HCT116 (cell line): ENCODE measurements at regions not wholly inside any gene's neighbourhood (a gene's known extent, or its start where the extent isn't known, plus 50 kb on each side); places are given as distances from the start of the nearest gene placed in this dataset.

Source experiments
- ATAC-seq: fragments of 200-7000 bp; cut with Tn5 transposase; 2 replicates; pipeline ENCODE4 v1.9.1; 2020; ENCODE audit warnings: mild to moderate bottlenecking, moderate library complexity
- BruUV-seq: library from RNA; stranded (reverse); fragments of 400-500 nt; replicated peaks from 2 replicates; lab custom pipeline; 2021; lab: Mats Ljungman, UMichigan
- CTCF ChIA-PET: fragments of 300-600 bp; sonication (Branson Sonifier 250); formaldehyde crosslinking; loops from one replicate; lab custom pipeline; 2021; ENCODE audit warnings: antibody characterized with exemption; lab: Charles Lee
- POLR2A ChIA-PET: fragments of 300-600, 350-600 bp; sonication (Branson Sonifier 250); formaldehyde crosslinking; loops from one replicate; lab custom pipeline; 2021; ENCODE audit warnings: antibody characterized with exemption; lab: Charles Lee
- RAD21 ChIA-PET, 2 experiments: fragments of 300-600 bp; sonication (Branson Sonifier 250); formaldehyde crosslinking; loops; one replicate each; lab custom pipeline; 2023; ENCODE audit warnings: low total read pairs in 2 of 2; ENCODE audit not compliant: uncharacterized antibody in 2 of 2, unreplicated experiment in 2 of 2, low non-redundant PET in 1 of 2; lab: Charles Lee
- DNase-seq: peaks from one replicate; pipeline ENCODE4 v3.0.0-alpha.2; 2010; ENCODE audit warnings: low read depth, low spot score
- H2AFZ ChIP-seq: fragments of 200-600 bp; shearing (Covaris generic), sonication (generic); 2 replicates; pipeline ENCODE4 v1.6.1; 2017; ENCODE audit warnings: low read depth, mixed run types, mixed read lengths, antibody characterized with exemption, low read length; ENCODE audit not compliant: poor library complexity, severe bottlenecking
- H3K27ac ChIP-seq: 2 replicates; pipeline ENCODE4 v1.5.1; 2012; ENCODE audit warnings: low read depth, low read length
- H3K27me3 ChIP-seq: fragments of 200-600 bp; sonication (generic); 2 replicates; pipeline ENCODE4 v1.6.1; 2016; ENCODE audit warnings: mixed run types, low read length, mixed read lengths; ENCODE audit not compliant: insufficient read depth
- H3K36me3 ChIP-seq, 2 experiments: fragments of 200-500 bp in 1 of 2; fragments of 200-600 bp in 1 of 2; sonication (Bioruptor generic) in 1 of 2; sonication (generic) in 1 of 2; 2 replicates each; pipeline versions ENCODE4 v1.5.1 to v1.6.1; 2014 to 2016; ENCODE audit warnings: low read length in 2 of 2, inconsistent platforms in 1 of 2, mixed read lengths in 1 of 2, mixed run types in 1 of 2; ENCODE audit not compliant: insufficient read depth in 2 of 2, control insufficient read depth in 1 of 2
- H3K4me1 ChIP-seq, 2 experiments: fragments of 200-600 bp in 1 of 2; sonication (generic) in 1 of 2; 2 replicates each; pipeline versions ENCODE4 v1.5.1 to v1.6.1; 2012 to 2017; ENCODE audit warnings: low read length in 2 of 2, inconsistent platforms in 1 of 2, mild to moderate bottlenecking in 1 of 2, mixed read lengths in 1 of 2, mixed run types in 1 of 2, moderate library complexity in 1 of 2; ENCODE audit not compliant: insufficient read depth in 2 of 2, control insufficient read depth in 1 of 2
- H3K4me2 ChIP-seq: fragments of 200-600 bp; sonication (generic); 2 replicates; pipeline ENCODE4 v1.6.1; 2017; ENCODE audit warnings: mixed run types, low read length, mixed read lengths
- H3K4me3 ChIP-seq, 2 experiments: fragments of 200-600 bp in 1 of 2; sonication (generic) in 1 of 2; replicated peaks in 1 of 2; 2 replicates each; pipeline ENCODE4 v1.5.1; 2011 to 2016; ENCODE audit warnings: low read length in 2 of 2, control low read depth in 1 of 2, low read depth in 1 of 2, mild to moderate bottlenecking in 1 of 2, mixed read lengths in 1 of 2, mixed run types in 1 of 2
- H3K79me2 ChIP-seq: fragments of 200-600 bp; sonication (generic); 2 replicates; pipeline ENCODE4 v1.6.1; 2017; ENCODE audit warnings: mild to moderate bottlenecking, mixed run types, low read length, moderate library complexity, mixed read lengths; ENCODE audit not compliant: insufficient read depth
- H3K9ac ChIP-seq: fragments of 200-600 bp; sonication (generic); 2 replicates; pipeline ENCODE4 v1.6.1; 2016; ENCODE audit warnings: low read length, mixed read lengths
- H3K9me2 ChIP-seq: fragments of 200-600 bp; sonication (generic), shearing (Covaris generic); 2 replicates; pipeline ENCODE4 v1.6.1; 2017; ENCODE audit warnings: mixed run types, mild to moderate bottlenecking, moderate library complexity; ENCODE audit not compliant: insufficient read depth
- H3K9me3 ChIP-seq, 2 experiments: fragments of 200-500 bp in 1 of 2; fragments of 200-600 bp in 1 of 2; sonication (Bioruptor generic) in 1 of 2; sonication (generic) in 1 of 2; 2 replicates each; pipeline ENCODE4 v1.6.1; 2014 to 2017; ENCODE audit warnings: low read length in 2 of 2, mixed read lengths in 2 of 2, inconsistent platforms in 1 of 2, low read depth in 1 of 2, mild to moderate bottlenecking in 1 of 2, mixed run types in 1 of 2, moderate library complexity in 1 of 2; ENCODE audit not compliant: control insufficient read depth in 1 of 2, insufficient read depth in 1 of 2
- H4K20me1 ChIP-seq: fragments of 200-600 bp; sonication (generic), shearing (Covaris generic); 2 replicates; pipeline ENCODE4 v1.6.1; 2017; ENCODE audit warnings: mixed run types, mild to moderate bottlenecking, moderate library complexity; ENCODE audit not compliant: insufficient read depth
- CBX3 ChIP-seq: IDR thresholded peaks from 2 replicates; pipeline ENCODE4 v1.6.1; 2012; ENCODE audit warnings: low read depth
- CEBPB ChIP-seq: IDR thresholded peaks from 2 replicates; pipeline ENCODE4 v1.6.1; 2012; ENCODE audit warnings: low read depth
- EGR1 ChIP-seq: IDR thresholded peaks from 2 replicates; pipeline ENCODE4 v1.6.1; 2012; ENCODE audit warnings: low read depth
- ELF1 ChIP-seq: IDR thresholded peaks from 2 replicates; pipeline ENCODE4 v1.6.1; 2012; ENCODE audit warnings: low read depth, borderline replicate concordance
- EZH2 ChIP-seq: fragments of 200-600 bp; sonication (generic); IDR thresholded peaks from 2 replicates; pipeline ENCODE4 v1.6.1; 2017; ENCODE audit warnings: antibody characterized with exemption, mixed run types
- FOSL1 ChIP-seq: IDR thresholded peaks from 2 replicates; pipeline ENCODE4 v1.6.1; 2012; ENCODE audit warnings: low read depth
- POLR2A ChIP-seq: IDR thresholded peaks from 2 replicates; pipeline ENCODE4 v1.7.0; 2011; ENCODE audit warnings: borderline replicate concordance; ENCODE audit not compliant: insufficient read depth, insufficient read length; ENCODE audit errors: extremely low read depth
- POLR2AphosphoS5 ChIP-seq: IDR thresholded peaks from 2 replicates; pipeline ENCODE4 v1.6.1; 2011; ENCODE audit warnings: mild to moderate bottlenecking, low read depth, low read length, moderate library complexity
- RAD21 ChIP-seq: IDR thresholded peaks from 2 replicates; pipeline ENCODE4 v1.6.1; 2012; ENCODE audit warnings: low read depth, mild to moderate bottlenecking
- SRF ChIP-seq: IDR thresholded peaks from 2 replicates; pipeline ENCODE4 v1.6.1; 2012; ENCODE audit warnings: low read depth
- TCF7L2 ChIP-seq: IDR thresholded peaks from 2 replicates; pipeline ENCODE4 v1.7.0; 2011; ENCODE audit warnings: borderline replicate concordance, inconsistent platforms; ENCODE audit not compliant: insufficient read depth, insufficient read length; ENCODE audit errors: extremely low read depth
- YY1 ChIP-seq: IDR thresholded peaks from 2 replicates; pipeline ENCODE4 v1.6.1; 2011; ENCODE audit warnings: low read length, low read depth, moderate library complexity, mild to moderate bottlenecking; ENCODE audit not compliant: insufficient replicate concordance; ENCODE audit errors: extremely low read depth
- ZFX ChIP-seq: fragments of 450-650 bp; IDR thresholded peaks from 2 replicates; pipeline ENCODE4 v1.6.1; 2017
- ZNF274 ChIP-seq: fragments of 200-500 bp; sonication (Bioruptor generic); IDR thresholded peaks from 2 replicates; pipeline ENCODE4 v1.6.1; 2014; ENCODE audit warnings: mild to moderate bottlenecking, low read depth, low read length, inconsistent platforms
- intact Hi-C: fragments of 100-400 bp; cut with micrococcal nuclease; formaldehyde crosslinking; loops from 2 replicates; pipeline ENCODE4 v1.10.0; 2022
- TF ChIP-seq, protein P1 (sequence below): IDR thresholded peaks from 2 replicates; pipeline ENCODE4 v1.6.1; 2012
- TF ChIP-seq, protein P2 (sequence below): IDR thresholded peaks from 2 replicates; pipeline ENCODE4 v1.6.1; 2012; ENCODE audit warnings: low read depth
- TF ChIP-seq, protein P3 (sequence below): IDR thresholded peaks from 2 replicates; pipeline ENCODE4 v1.6.1; 2011; ENCODE audit warnings: mild to moderate bottlenecking, low read length, moderate library complexity; ENCODE audit not compliant: insufficient replicate concordance; ENCODE audit errors: extremely low read depth
- TF ChIP-seq, protein P4 (sequence below): IDR thresholded peaks from 2 replicates; pipeline ENCODE4 v1.6.1; 2012
- TF ChIP-seq, protein P5 (sequence below), 3 experiments: fragments of 200-600 bp in 1 of 3; sonication (generic) in 1 of 3; IDR thresholded peaks in 2 of 3; conservative IDR thresholded peaks in 1 of 3; 2 replicates each; pipeline ENCODE4 v1.5.1; 2012 to 2017; ENCODE audit warnings: low read depth in 2 of 3, low read length in 2 of 3, antibody characterized with exemption in 1 of 3, borderline replicate concordance in 1 of 3, control low read depth in 1 of 3, mild to moderate bottlenecking in 1 of 3, mixed read lengths in 1 of 3, mixed run types in 1 of 3, moderate library complexity in 1 of 3; ENCODE audit not compliant: insufficient read depth in 1 of 3

DNA sequence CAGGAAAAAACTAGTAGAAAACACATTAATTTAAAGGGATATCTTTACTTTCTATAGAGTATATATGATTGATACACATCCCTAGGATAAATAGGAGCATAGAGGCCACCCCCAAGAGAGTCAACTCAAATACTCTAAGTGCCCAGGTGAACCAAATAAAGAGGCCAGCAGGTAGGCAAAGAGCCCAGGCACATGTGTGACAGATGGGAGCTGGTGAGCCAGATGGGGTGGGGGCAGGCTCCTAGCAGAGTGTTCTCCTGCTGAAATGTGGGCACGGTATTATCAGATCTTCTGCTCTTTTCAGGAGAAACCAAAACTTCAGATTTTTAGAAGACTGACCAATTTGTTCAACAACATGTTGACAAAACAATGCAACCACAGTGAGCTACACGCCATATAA lies 333.4 kb upstream of the PKN2 start:
- BruUV-seq: no TSS peak
- Histone ChIP-seq H3K9ac (no peak overlapping the region), H3K27ac (no peak overlapping the region), H3K4me3 (no peak overlapping the region), H3K79me2 (no peaks in the 10 kb centered on the region), H3K9me2 (no peaks in the 10 kb centered on the region), H4K20me1 (no peaks in the 10 kb centered on the region), H3K4me1 (no peaks in the 10 kb centered on the region), H3K4me2 (no peak overlapping the region), H3K27me3 (no peaks in the 10 kb centered on the region), H3K36me3 (no peaks in the 10 kb centered on the region), H3K9me3 (no peaks in the 10 kb centered on the region), H2AFZ (no peak overlapping the region)
- ChIA-PET POLR2A (no interaction called here), RAD21 (no interaction called here), CTCF (no interaction called here)
- ATAC-seq (no peak), DNase-seq (no peak)
- TF ChIP-seq CBX3 (no peak), FOSL1 (no peak), CEBPB (no peak), ZNF274 (no peak), YY1 (no peak), ZFX (no peak), EZH2 (no peak), POLR2A (no peak), EGR1 (no peak), ELF1 (no peak), SRF (no peak), RAD21 (no peak), POLR2AphosphoS5 (no peak), TCF7L2 (no peak)
- TF ChIP-seq, protein P1, sequence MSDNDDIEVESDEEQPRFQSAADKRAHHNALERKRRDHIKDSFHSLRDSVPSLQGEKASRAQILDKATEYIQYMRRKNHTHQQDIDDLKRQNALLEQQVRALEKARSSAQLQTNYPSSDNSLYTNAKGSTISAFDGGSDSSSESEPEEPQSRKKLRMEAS: no peak
- TF ChIP-seq, protein P2, sequence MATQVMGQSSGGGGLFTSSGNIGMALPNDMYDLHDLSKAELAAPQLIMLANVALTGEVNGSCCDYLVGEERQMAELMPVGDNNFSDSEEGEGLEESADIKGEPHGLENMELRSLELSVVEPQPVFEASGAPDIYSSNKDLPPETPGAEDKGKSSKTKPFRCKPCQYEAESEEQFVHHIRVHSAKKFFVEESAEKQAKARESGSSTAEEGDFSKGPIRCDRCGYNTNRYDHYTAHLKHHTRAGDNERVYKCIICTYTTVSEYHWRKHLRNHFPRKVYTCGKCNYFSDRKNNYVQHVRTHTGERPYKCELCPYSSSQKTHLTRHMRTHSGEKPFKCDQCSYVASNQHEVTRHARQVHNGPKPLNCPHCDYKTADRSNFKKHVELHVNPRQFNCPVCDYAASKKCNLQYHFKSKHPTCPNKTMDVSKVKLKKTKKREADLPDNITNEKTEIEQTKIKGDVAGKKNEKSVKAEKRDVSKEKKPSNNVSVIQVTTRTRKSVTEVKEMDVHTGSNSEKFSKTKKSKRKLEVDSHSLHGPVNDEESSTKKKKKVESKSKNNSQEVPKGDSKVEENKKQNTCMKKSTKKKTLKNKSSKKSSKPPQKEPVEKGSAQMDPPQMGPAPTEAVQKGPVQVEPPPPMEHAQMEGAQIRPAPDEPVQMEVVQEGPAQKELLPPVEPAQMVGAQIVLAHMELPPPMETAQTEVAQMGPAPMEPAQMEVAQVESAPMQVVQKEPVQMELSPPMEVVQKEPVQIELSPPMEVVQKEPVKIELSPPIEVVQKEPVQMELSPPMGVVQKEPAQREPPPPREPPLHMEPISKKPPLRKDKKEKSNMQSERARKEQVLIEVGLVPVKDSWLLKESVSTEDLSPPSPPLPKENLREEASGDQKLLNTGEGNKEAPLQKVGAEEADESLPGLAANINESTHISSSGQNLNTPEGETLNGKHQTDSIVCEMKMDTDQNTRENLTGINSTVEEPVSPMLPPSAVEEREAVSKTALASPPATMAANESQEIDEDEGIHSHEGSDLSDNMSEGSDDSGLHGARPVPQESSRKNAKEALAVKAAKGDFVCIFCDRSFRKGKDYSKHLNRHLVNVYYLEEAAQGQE: no peak
- TF ChIP-seq, protein P3, sequence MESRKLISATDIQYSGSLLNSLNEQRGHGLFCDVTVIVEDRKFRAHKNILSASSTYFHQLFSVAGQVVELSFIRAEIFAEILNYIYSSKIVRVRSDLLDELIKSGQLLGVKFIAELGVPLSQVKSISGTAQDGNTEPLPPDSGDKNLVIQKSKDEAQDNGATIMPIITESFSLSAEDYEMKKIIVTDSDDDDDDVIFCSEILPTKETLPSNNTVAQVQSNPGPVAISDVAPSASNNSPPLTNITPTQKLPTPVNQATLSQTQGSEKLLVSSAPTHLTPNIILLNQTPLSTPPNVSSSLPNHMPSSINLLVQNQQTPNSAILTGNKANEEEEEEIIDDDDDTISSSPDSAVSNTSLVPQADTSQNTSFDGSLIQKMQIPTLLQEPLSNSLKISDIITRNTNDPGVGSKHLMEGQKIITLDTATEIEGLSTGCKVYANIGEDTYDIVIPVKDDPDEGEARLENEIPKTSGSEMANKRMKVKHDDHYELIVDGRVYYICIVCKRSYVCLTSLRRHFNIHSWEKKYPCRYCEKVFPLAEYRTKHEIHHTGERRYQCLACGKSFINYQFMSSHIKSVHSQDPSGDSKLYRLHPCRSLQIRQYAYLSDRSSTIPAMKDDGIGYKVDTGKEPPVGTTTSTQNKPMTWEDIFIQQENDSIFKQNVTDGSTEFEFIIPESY: no peak
- TF ChIP-seq, protein P4, sequence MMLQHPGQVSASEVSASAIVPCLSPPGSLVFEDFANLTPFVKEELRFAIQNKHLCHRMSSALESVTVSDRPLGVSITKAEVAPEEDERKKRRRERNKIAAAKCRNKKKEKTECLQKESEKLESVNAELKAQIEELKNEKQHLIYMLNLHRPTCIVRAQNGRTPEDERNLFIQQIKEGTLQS: no peak
- TF ChIP-seq, protein P5, sequence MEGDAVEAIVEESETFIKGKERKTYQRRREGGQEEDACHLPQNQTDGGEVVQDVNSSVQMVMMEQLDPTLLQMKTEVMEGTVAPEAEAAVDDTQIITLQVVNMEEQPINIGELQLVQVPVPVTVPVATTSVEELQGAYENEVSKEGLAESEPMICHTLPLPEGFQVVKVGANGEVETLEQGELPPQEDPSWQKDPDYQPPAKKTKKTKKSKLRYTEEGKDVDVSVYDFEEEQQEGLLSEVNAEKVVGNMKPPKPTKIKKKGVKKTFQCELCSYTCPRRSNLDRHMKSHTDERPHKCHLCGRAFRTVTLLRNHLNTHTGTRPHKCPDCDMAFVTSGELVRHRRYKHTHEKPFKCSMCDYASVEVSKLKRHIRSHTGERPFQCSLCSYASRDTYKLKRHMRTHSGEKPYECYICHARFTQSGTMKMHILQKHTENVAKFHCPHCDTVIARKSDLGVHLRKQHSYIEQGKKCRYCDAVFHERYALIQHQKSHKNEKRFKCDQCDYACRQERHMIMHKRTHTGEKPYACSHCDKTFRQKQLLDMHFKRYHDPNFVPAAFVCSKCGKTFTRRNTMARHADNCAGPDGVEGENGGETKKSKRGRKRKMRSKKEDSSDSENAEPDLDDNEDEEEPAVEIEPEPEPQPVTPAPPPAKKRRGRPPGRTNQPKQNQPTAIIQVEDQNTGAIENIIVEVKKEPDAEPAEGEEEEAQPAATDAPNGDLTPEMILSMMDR (IDR thresholded peaks at IDR 0.05 in 2 of 3, conservative IDR thresholded peaks at IDR 0.05 in 1 of 3; ENCODE audit: borderline replicate concordance in 1 of 3, insufficient read depth in 1 of 3, low read depth in 2 of 3, low read length in 2 of 3): no peak
- intact Hi-C loops: loop anchor here (10.0 kb wide), 1 partner anchor 64 kb away; no protein-coding TSS in a partner anchor
